HUES64 (cell line): ENCODE measurements at regions not wholly inside any gene's neighbourhood (a gene's known extent, or its start where the extent isn't known, plus 50 kb on each side); places are given as distances from the start of the nearest gene placed in this dataset.

ENCODE experiments used
- H3K27ac ChIP-seq: 2 replicates; pipeline ENCODE4 v1.7.0; 2013; ENCODE audit warnings: low read depth, low read length, inconsistent platforms
- H3K27me3 ChIP-seq: 2 replicates; pipeline ENCODE4 v1.6.1; 2013; ENCODE audit warnings: mild to moderate bottlenecking, low read length; ENCODE audit not compliant: insufficient read depth
- H3K36me3 ChIP-seq: 2 replicates; pipeline ENCODE4 v1.6.1; 2013; ENCODE audit warnings: mild to moderate bottlenecking, low read length; ENCODE audit not compliant: insufficient read depth
- H3K4me1 ChIP-seq: 2 replicates; pipeline ENCODE4 v1.6.1; 2013; ENCODE audit warnings: mild to moderate bottlenecking, low read length, moderate library complexity; ENCODE audit not compliant: insufficient read depth
- H3K4me3 ChIP-seq: 2 replicates; pipeline ENCODE4 v1.5.1; 2013; ENCODE audit warnings: mild to moderate bottlenecking, low read length, moderate library complexity
- H3K9ac ChIP-seq: 2 replicates; pipeline ENCODE4 v1.6.1; 2013; ENCODE audit warnings: mild to moderate bottlenecking, low read depth, low read length
- H3K9me3 ChIP-seq: 2 replicates; pipeline ENCODE4 v1.6.1; 2013; ENCODE audit warnings: low read depth, low read length; ENCODE audit not compliant: insufficient read depth
- WGBS: fragments of 150-250, 120-280 bp; methylation state at CpG from one replicate; pipeline ENCODE4 v1.1.7; 2013; ENCODE audit warnings: missing lambda C conversion rate; 5-methylcytosine and 5-hydroxymethylcytosine counted together

GRCh38 chr5:66353186-66353585 lies 209.1 kb downstream of the SREK1 start:
- H3K9me3 ChIP-seq, result no peaks in the 10 kb centered on the region
- no CpG with 5 or more reads among the region's 2 CpGs for WGBS
- H3K4me1 ChIP-seq, result no peaks in the 10 kb centered on the region; the same call in 1 of the 2 replicates
- H3K4me3 ChIP-seq, result no peak overlapping the region
- no peaks in the 10 kb centered on the region for H3K36me3 ChIP-seq
- H3K27ac ChIP-seq, result no peak overlapping the region
- H3K27me3 ChIP-seq, result no peaks in the 10 kb centered on the region
- H3K9ac ChIP-seq, result no peak overlapping the region

DNA sequence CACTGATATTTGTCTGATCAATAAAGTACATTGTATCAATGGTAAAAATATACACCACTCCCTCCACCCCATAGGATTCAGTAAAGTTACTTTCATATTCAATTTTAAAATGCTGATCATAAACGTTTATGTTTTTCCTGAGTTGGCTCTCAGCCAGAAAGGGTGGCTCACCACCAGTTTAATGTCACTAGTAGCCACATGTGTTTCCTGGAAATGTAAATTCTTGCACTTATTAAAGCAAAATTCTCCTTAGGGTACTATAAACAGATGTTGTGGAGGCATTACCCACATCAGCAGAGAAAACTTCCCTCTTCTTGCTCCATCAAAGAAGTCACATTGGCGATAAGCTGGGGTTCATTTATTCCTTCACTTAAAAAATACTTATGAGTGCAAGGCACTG lies 210.3 kb downstream of the SREK1 start:
- H3K9ac ChIP-seq, result no peak overlapping the region
- whole genome bisulfite sequencing, result 98% methylated on average over 2 of the region's 2 CpGs
- H3K27me3 ChIP-seq, result no peaks in the 10 kb centered on the region
- H3K9me3 ChIP-seq, result no peaks in the 10 kb centered on the region
- no peak overlapping the region for H3K27ac ChIP-seq
- H3K36me3 ChIP-seq, result no peaks in the 10 kb centered on the region
- no peaks in the 10 kb centered on the region; the same call in 1 of the 2 replicates for H3K4me1 ChIP-seq
- no peak overlapping the region for H3K4me3 ChIP-seq

DNA sequence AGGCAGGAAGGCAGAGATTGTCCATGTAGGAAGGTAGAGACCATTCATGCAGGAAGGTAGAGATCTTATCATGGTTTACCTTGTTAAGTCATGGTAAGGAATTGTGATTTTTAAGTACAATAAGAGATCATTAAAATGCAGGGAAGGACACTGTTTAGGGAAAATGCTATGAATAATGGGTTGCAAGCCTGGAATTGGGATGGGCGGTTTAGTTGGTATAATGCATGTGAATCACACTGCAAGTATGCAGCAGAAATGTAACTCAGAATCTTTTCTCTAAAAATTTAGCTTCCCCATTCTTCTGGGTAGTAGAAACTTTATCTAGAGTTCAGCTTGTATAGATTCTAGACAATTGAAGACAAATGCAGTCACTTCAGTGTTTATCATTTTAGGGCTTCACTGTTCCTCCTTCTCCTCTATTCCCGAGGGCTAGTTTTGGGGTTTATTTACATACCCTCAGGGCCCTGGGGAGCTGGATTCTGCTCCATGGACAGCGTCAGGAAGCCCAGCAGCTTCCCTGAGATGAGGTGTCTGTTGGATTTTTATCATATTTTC lies 212.0 kb downstream of the SREK1 start:
- 73% methylated on average over 3 of the region's 3 CpGs for WGBS
- no peaks in the 10 kb centered on the region for H3K27me3 ChIP-seq

GRCh38 chr5:66358741-66359140 lies 214.6 kb downstream of the SREK1 start:
- Histone ChIP-seq H3K27me3 (no peaks in the 10 kb centered on the region), H3K9me3 (no peaks in the 10 kb centered on the region), H3K9ac (no peak overlapping the region), H3K27ac (no peak overlapping the region), H3K36me3 (no peaks in the 10 kb centered on the region), H3K4me3 (no peak overlapping the region), H3K4me1 (no peaks in the 10 kb centered on the region; the same call in 1 of the 2 replicates)
- 93% methylated on average over 3 of the region's 3 CpGs for WGBS

More for the DNA sequence above, 212.0 kb downstream of the SREK1 start:
- no peak overlapping the region for H3K27ac ChIP-seq
- no peaks in the 10 kb centered on the region; the same call in 1 of the 2 replicates for H3K4me1 ChIP-seq
- H3K4me3 ChIP-seq, result no peak overlapping the region
- no peaks in the 10 kb centered on the region for H3K9me3 ChIP-seq
- no peaks in the 10 kb centered on the region for H3K36me3 ChIP-seq
- no peak overlapping the region for H3K9ac ChIP-seq

DNA sequence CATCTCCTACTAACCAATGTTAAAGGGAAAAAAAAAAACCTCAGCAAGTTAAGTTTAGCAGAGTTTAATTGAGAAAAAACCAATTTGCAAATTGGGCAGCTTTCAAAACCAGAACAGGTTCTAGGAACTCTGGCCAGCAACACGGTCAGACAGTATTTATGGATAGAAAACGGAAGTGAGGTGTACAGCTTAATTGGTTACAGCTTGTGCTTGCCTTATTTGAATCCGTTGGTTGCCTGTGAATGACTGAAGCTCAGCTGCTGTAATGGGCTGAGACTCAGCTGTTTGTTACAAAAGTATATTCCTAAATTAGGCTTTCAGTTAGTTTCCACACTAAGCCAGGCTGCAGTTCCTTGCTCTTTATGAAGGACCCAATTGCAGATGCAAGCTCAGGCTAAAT lies 217.0 kb downstream of the SREK1 start:
- H3K4me3 ChIP-seq, result no peak overlapping the region
- 96% methylated on average over 3 of the region's 3 CpGs for WGBS
- no peak overlapping the region for H3K9ac ChIP-seq
- H3K27ac ChIP-seq, result no peak overlapping the region
- H3K4me1 ChIP-seq, result no peaks in the 10 kb centered on the region
- H3K36me3 ChIP-seq, result no peaks in the 10 kb centered on the region
- H3K9me3 ChIP-seq, result no peaks in the 10 kb centered on the region
- no peaks in the 10 kb centered on the region for H3K27me3 ChIP-seq

GRCh38 chr5:66362046-66362445 lies 217.9 kb downstream of the SREK1 start:
- Histone ChIP-seq H3K9me3 (no peaks in the 10 kb centered on the region), H3K36me3 (no peaks in the 10 kb centered on the region), H3K27me3 (no peaks in the 10 kb centered on the region), H3K27ac (no peak overlapping the region), H3K9ac (no peak overlapping the region), H3K4me1 (no peaks in the 10 kb centered on the region), H3K4me3 (no peak overlapping the region)
- WGBS, result 87% methylated on average over 6 of the region's 6 CpGs

GRCh38 chr5:66362687-66363086 lies 218.6 kb downstream of the SREK1 start:
- WGBS, result 93% methylated on average over 4 of the region's 4 CpGs
- Histone ChIP-seq H3K9ac (no peak overlapping the region), H3K36me3 (no peaks in the 10 kb centered on the region), H3K4me1 (no peaks in the 10 kb centered on the region), H3K27me3 (no peaks in the 10 kb centered on the region), H3K4me3 (no peak overlapping the region), H3K27ac (no peak overlapping the region), H3K9me3 (no peaks in the 10 kb centered on the region)

DNA sequence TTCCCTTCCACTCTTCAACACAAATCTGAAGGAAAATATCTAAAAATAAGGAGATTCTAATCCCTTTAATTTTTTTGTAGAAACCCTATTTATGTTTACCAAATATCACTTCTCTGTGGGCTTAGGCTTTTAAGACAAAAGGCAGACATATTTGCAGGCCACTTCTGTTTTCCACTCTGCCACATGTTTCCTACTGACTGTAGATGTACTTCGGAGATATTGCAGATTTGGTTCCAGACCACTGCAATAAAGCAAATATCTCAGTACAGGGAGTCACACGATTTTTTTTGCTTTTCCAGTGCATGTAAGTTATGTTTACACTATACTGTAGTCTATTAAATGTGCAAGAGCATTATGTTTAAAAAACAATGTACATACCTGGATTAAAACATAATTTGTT lies 219.0 kb downstream of the SREK1 start:
- H3K27ac ChIP-seq, result no peak overlapping the region
- no peaks in the 10 kb centered on the region for H3K36me3 ChIP-seq
- no peak overlapping the region for H3K4me3 ChIP-seq
- H3K9me3 ChIP-seq, result no peaks in the 10 kb centered on the region
- H3K27me3 ChIP-seq, result no peaks in the 10 kb centered on the region
- no peaks in the 10 kb centered on the region for H3K4me1 ChIP-seq
- WGBS, result 93% methylated on average over 1 of the region's 2 CpGs
- no peak overlapping the region for H3K9ac ChIP-seq

DNA sequence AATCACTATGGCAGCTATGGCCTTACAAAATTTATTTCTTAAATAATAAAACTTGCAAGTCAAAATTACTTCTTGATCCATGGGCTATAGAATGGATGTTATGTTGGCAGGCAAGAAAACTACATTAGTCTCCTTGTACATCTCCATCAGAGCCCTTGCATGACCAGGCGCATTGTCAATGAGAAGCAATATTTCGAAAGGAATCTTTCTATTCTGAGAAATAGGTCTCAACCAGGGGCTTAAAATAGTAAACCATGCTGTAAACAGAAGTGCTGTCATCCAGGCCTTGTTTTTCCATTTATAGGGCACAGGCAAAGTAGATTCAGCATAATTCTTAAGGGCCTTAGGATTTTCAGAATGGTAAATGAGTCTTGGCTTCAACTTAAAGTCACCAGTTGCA lies 220.1 kb downstream of the SREK1 start:
- Histone ChIP-seq H3K9ac (no peak overlapping the region), H3K27me3 (no peaks in the 10 kb centered on the region), H3K36me3 (no peaks in the 10 kb centered on the region), H3K9me3 (no peaks in the 10 kb centered on the region), H3K27ac (no peak overlapping the region), H3K4me3 (no peak overlapping the region), H3K4me1 (no peaks in the 10 kb centered on the region)
- 90% methylated on average over 2 of the region's 2 CpGs for WGBS

GRCh38 chr5:66365981-66366380 lies 221.9 kb downstream of the SREK1 start:
- Histone ChIP-seq H3K9me3 (no peaks in the 10 kb centered on the region), H3K4me3 (no peak overlapping the region), H3K36me3 (no peaks in the 10 kb centered on the region), H3K27me3 (no peaks in the 10 kb centered on the region), H3K4me1 (no peaks in the 10 kb centered on the region), H3K9ac (no peak overlapping the region), H3K27ac (no peak overlapping the region)
- WGBS, result 95% methylated on average over 2 of the region's 4 CpGs

DNA sequence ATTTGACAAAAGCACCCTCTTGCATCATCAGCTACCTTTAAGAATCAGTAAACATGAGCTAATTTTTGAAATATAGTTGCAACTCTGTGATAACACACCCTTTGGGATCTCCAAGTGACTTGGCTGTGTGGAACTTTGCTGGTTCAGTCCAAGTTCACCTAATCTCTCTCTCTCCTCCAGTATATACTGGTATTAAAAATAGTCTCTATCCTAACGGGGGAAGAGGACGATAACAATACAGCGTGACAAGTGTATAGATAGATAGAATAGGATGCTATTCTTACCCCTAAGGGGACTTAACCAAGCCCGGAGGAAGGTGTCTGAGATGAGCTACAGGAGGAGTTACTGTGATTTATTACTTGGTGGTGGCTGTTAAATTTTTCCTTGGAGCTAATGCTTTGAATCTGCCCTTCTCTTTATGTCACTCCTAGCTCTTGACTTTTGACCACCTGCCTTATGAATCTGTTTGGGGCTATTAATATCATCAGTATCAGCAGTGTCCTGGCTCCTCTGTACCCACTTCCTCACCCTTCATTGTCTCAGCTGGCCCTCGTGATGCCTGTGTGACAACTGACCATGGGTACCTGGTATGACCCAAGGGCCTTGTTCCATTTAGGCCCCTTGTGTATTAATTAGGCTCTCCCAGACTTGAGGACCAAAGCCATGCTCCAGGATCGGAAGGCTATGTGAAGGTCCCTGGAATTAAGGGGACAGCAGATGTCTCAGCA lies 223.9 kb downstream of the SREK1 start:
- Histone ChIP-seq H3K4me3 (no peak overlapping the region), H3K9me3 (no peaks in the 10 kb centered on the region), H3K27me3 (no peaks in the 10 kb centered on the region), H3K9ac (no peak overlapping the region), H3K27ac (no peak overlapping the region), H3K4me1 (no peaks in the 10 kb centered on the region), H3K36me3 (no peaks in the 10 kb centered on the region)
- WGBS, result 95% methylated on average over 6 of the region's 6 CpGs
